OCI-LY3 (cell line): ENCODE measurements at regions not wholly inside any gene's neighbourhood (a gene's known extent, or its start where the extent isn't known, plus 50 kb on each side); places are given as distances from the start of the nearest gene placed in this dataset.
A peak's percentile ranks its signal among the peaks of the same experiment; 100 is the strongest.

Experiments
- H2AFZ ChIP-seq: fragments of 200-600, 300-600 bp; shearing (Covaris generic); 2 replicates; pipeline ENCODE4 v1.6.0; 2014; ENCODE audit warnings: antibody characterized with exemption, low read depth, low read length
- H3K27ac ChIP-seq: fragments of 200-600, 300-600 bp; sonication (generic); 2 replicates; pipeline ENCODE4 v1.5.1; 2014; ENCODE audit warnings: mild to moderate bottlenecking, low read length, moderate library complexity, mixed read lengths
- H3K27me3 ChIP-seq: fragments of 200-600, 300-600 bp; sonication (generic); 2 replicates; pipeline ENCODE4 v1.6.1; 2014; ENCODE audit warnings: low read depth, low read length, mixed read lengths
- H3K36me3 ChIP-seq: fragments of 200-600, 300-600 bp; sonication (generic); replicated peaks from 2 replicates; pipeline ENCODE3; 2014; ENCODE audit warnings: low read depth, low read length, mixed read lengths
- H3K4me1 ChIP-seq: fragments of 300-600, 200-600 bp; sonication (generic); 2 replicates; pipeline ENCODE4 v1.6.1; 2014; ENCODE audit warnings: low read length, mixed read lengths
- H3K4me2 ChIP-seq: fragments of 200-600, 300-600 bp; sonication (generic); 2 replicates; pipeline ENCODE4 v1.6.1; 2014; ENCODE audit warnings: low read length, mixed read lengths
- H3K4me3 ChIP-seq: fragments of 300-600, 200-600 bp; sonication (generic); 2 replicates; pipeline ENCODE4 v1.5.1; 2014; ENCODE audit warnings: antibody characterized with exemption, mild to moderate bottlenecking, low read length, moderate library complexity
- H3K79me2 ChIP-seq: fragments of 300-600, 200-600 bp; shearing (Covaris generic); 2 replicates; pipeline ENCODE4 v1.6.1; 2014; ENCODE audit warnings: mild to moderate bottlenecking, low read length, mixed read lengths
- H3K9ac ChIP-seq: fragments of 300-600, 200-600 bp; shearing (Covaris generic); 2 replicates; pipeline ENCODE4 v1.6.0; 2014; ENCODE audit warnings: mild to moderate bottlenecking, low read length, moderate library complexity
- H3K9me3 ChIP-seq: fragments of 200-600, 300-600 bp; shearing (Covaris generic); 2 replicates; pipeline ENCODE4 v1.6.1; 2014; ENCODE audit warnings: low read length, mixed read lengths; ENCODE audit not compliant: insufficient read depth
- H4K20me1 ChIP-seq: fragments of 200-600, 300-600 bp; sonication (generic); 2 replicates; pipeline ENCODE4 v1.6.1; 2016; ENCODE audit warnings: low read length, mixed read lengths; ENCODE audit not compliant: insufficient read depth
- EZH2phosphoT487 ChIP-seq: fragments of 200-600 bp; shearing (Covaris generic); IDR thresholded peaks from 2 replicates; pipeline ENCODE4 v1.6.1; 2018; ENCODE audit warnings: antibody characterized with exemption, mixed run types, low read depth
- TF ChIP-seq, protein P1 (sequence below): fragments of 200-600, 300-600 bp; sonication (generic); IDR thresholded peaks from 2 replicates; pipeline ENCODE4 v1.5.1; 2014; ENCODE audit warnings: antibody characterized with exemption, low read length, low read depth

DNA sequence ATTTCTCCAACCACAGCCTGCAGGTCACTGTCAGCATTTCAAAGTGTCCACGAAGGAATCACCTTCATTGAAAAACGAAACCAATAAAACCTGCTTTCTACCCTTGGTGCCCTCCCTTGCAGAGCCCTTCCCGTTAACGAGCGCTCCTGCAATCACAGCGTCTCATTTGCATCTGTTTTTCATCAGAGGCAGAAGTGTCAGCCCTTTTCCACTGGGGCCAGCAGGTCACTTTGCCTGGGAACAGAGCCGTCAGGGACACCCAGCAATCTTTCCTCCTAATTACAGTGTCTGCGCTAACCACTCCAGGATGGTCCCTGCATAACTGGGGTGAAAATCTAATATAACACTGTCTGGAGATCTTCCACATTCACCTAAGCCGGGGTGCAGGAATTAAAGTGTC, 85.3 kb downstream of the PSMG1 start:
- no peaks in the 10 kb centered on the region for H3K36me3 ChIP-seq
- H4K20me1 ChIP-seq: no peaks in the 10 kb centered on the region
- peaks cover 15% of the 10 kb centered on the region; the same call in 1 of the 2 replicates for H3K4me1 ChIP-seq
- H3K79me2 ChIP-seq: no peaks in the 10 kb centered on the region
- no peak overlapping the region for H3K4me3 ChIP-seq
- H3K4me2 ChIP-seq: no peak overlapping the region
- no peak for TF ChIP-seq EZH2phosphoT487
- TF ChIP-seq, protein P1, sequence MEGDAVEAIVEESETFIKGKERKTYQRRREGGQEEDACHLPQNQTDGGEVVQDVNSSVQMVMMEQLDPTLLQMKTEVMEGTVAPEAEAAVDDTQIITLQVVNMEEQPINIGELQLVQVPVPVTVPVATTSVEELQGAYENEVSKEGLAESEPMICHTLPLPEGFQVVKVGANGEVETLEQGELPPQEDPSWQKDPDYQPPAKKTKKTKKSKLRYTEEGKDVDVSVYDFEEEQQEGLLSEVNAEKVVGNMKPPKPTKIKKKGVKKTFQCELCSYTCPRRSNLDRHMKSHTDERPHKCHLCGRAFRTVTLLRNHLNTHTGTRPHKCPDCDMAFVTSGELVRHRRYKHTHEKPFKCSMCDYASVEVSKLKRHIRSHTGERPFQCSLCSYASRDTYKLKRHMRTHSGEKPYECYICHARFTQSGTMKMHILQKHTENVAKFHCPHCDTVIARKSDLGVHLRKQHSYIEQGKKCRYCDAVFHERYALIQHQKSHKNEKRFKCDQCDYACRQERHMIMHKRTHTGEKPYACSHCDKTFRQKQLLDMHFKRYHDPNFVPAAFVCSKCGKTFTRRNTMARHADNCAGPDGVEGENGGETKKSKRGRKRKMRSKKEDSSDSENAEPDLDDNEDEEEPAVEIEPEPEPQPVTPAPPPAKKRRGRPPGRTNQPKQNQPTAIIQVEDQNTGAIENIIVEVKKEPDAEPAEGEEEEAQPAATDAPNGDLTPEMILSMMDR: no peak
- no peak overlapping the region for H3K27ac ChIP-seq
- H3K9ac ChIP-seq: no peak overlapping the region
- H3K9me3 ChIP-seq: no peaks in the 10 kb centered on the region
- H2AFZ ChIP-seq: no peak overlapping the region
- 0 out of 2 replicates have a peak, but pooled peaks cover 7% of the 10 kb centered on the region for H3K27me3 ChIP-seq

DNA sequence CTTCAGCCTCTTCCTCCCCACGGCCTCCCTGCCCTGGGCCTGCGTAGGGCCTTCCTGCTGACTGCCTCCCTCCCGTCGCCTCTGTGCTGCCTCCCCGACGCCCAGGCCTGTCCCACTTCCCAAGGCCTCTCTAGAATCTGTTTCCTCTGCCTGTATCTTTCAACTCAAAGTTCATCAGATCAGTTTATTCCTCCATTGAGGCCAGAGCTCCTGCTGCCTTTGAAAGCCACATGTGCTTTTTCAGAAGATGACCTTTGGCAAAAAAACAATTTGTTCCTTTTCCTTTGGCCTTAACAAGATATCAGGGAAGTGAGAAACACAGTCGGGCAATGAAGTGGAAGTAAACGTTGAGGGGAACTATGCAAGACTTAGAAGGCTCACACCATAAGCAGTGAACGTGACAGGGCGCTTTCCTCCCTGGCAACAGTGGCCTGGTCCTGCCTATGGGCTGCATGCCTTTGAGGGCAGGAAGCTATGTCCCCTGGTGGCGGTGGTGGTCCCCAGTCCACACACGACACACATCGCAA, 85.9 kb downstream of the PSMG1 start:
- no peak overlapping the region for H3K4me3 ChIP-seq
- no peaks in the 10 kb centered on the region for H3K79me2 ChIP-seq
- 0 out of 2 replicates have a peak, but pooled peaks cover 7% of the 10 kb centered on the region for H3K27me3 ChIP-seq
- H3K27ac ChIP-seq: no peak overlapping the region
- H3K36me3 ChIP-seq: no peaks in the 10 kb centered on the region
- peaks cover 15% of the 10 kb centered on the region; the same call in 1 of the 2 replicates for H3K4me1 ChIP-seq
- no peaks in the 10 kb centered on the region for H4K20me1 ChIP-seq
- no peak overlapping the region for H3K4me2 ChIP-seq
- H3K9me3 ChIP-seq: no peaks in the 10 kb centered on the region
- H2AFZ ChIP-seq: no peak overlapping the region
- TF ChIP-seq EZH2phosphoT487: no peak
- TF ChIP-seq, protein P1: no peak
- no peak overlapping the region for H3K9ac ChIP-seq

DNA sequence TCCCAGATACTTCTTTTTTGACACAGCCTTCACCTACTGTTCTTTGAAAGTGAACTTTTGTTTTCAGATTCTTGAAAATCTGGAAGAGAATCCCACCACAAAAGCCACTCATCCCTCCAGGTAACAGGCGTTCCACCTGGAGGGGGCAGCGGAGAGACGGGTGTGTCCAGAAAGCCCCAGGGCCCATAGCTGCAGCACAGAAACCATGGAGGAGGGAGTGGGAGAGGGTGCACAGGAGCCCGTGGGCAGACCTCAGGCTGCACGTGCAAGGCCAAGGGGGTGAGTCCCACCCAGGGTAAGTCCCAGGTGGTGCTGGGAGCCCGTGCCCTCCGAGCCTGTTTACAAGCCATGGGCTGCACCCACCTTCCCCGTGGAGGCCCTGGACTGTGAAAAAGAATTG, 86.5 kb downstream of the PSMG1 start:
- Histone ChIP-seq H2AFZ (no peak overlapping the region), H3K27ac (no peak overlapping the region), H3K4me2 (no peak overlapping the region), H3K27me3 (0 out of 2 replicates have a peak, but pooled peaks cover 7% of the 10 kb centered on the region), H3K4me1 (peaks cover 15% of the 10 kb centered on the region; the same call in 1 of the 2 replicates), H3K9me3 (no peaks in the 10 kb centered on the region), H3K79me2 (no peaks in the 10 kb centered on the region), H3K4me3 (no peak overlapping the region), H4K20me1 (no peaks in the 10 kb centered on the region), H3K36me3 (no peaks in the 10 kb centered on the region), H3K9ac (no peak overlapping the region)
- no peak for TF ChIP-seq EZH2phosphoT487
- TF ChIP-seq, protein P1: peak; percentile 10; the same call in 1 of the 2 replicates

DNA sequence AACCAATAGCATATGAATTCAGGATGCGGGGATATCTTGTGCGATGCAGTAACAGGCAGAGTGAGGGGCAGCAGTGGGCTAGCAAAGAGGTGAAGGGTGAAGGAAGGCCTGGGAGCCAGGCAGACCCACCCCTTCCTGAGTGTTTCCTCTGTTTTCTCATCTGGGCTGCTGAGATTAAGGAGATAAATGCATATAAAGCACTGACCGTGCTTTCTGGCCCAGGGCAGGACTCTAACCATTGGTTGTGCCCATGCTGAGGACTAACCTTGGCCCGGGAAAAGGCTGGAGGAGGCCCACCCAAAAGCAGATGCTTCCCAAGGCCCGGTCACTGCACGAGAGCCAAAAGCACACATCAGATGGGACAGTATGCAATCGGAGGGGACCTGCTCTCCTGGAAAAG, 87.6 kb downstream of the PSMG1 start:
- Histone ChIP-seq H3K4me1 (peaks cover 15% of the 10 kb centered on the region; the same call in 1 of the 2 replicates), H2AFZ (no peak overlapping the region), H3K36me3 (no peaks in the 10 kb centered on the region), H3K4me3 (no peak overlapping the region), H3K9ac (no peak overlapping the region), H3K27me3 (0 out of 2 replicates have a peak, but pooled peaks cover 2% of the 10 kb centered on the region), H3K9me3 (no peaks in the 10 kb centered on the region), H3K79me2 (no peaks in the 10 kb centered on the region), H3K4me2 (no peak overlapping the region), H4K20me1 (no peaks in the 10 kb centered on the region), H3K27ac (no peak overlapping the region)
- TF ChIP-seq, protein P1: no peak
- no peak for TF ChIP-seq EZH2phosphoT487
